B cell (primary cell): ENCODE measurements at regions not wholly inside any gene's neighbourhood (a gene's known extent, or its start where the extent isn't known, plus 50 kb on each side); places are given as distances from the start of the nearest gene placed in this dataset.

ENCODE experiments used
- EZH2 ChIP-seq: IDR thresholded peaks from 2 replicates; pipeline ENCODE4 v1.6.1; 2012; ENCODE audit warnings: borderline replicate concordance, low read depth, mild to moderate bottlenecking, moderate library complexity, low read length; ENCODE audit not compliant: insufficient read depth, poor library complexity, severe bottlenecking
- TF ChIP-seq, protein P1 (sequence below): fragments of 200-600 bp; IDR thresholded peaks from one replicate; pipeline ENCODE4 v1.8.0; 2022; ENCODE audit warnings: antibody characterized with exemption, mild to moderate bottlenecking

DNA sequence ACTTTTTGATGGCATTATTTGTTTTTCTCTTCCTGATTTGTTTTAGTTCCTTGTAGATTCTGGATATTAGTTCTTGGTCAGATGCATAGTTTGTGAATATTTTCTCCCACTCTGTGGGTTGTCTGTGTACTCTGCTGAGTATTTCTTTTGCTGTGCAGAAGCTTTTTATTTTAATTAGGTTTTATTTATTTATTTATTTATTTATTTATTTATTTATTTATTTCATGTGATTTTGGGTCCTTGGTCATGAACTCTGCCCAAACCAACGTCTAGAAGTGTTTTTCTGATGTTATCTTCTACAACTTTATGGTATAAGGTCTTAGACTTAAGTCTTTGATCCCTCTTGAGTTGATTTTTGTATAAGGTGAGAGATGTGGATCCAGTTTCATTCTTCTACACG, 292.2 kb downstream of the CDH7 start:
- TF ChIP-seq, protein P1, sequence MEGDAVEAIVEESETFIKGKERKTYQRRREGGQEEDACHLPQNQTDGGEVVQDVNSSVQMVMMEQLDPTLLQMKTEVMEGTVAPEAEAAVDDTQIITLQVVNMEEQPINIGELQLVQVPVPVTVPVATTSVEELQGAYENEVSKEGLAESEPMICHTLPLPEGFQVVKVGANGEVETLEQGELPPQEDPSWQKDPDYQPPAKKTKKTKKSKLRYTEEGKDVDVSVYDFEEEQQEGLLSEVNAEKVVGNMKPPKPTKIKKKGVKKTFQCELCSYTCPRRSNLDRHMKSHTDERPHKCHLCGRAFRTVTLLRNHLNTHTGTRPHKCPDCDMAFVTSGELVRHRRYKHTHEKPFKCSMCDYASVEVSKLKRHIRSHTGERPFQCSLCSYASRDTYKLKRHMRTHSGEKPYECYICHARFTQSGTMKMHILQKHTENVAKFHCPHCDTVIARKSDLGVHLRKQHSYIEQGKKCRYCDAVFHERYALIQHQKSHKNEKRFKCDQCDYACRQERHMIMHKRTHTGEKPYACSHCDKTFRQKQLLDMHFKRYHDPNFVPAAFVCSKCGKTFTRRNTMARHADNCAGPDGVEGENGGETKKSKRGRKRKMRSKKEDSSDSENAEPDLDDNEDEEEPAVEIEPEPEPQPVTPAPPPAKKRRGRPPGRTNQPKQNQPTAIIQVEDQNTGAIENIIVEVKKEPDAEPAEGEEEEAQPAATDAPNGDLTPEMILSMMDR: no peak
- TF ChIP-seq EZH2: no peak
